SU-DHL-6 (cell line): ENCODE measurements at regions not wholly inside any gene's neighbourhood (a gene's known extent, or its start where the extent isn't known, plus 50 kb on each side); places are given as distances from the start of the nearest gene placed in this dataset.

Experiments used
- EZH2phosphoT487 ChIP-seq: fragments of 200-600 bp; sonication (generic), shearing (Covaris generic); conservative IDR thresholded peaks from 2 replicates; pipeline ENCODE4 v1.6.1; 2018; ENCODE audit warnings: mild to moderate bottlenecking, antibody characterized with exemption, low read length, moderate library complexity, mixed read lengths
- TF ChIP-seq, protein P1 (sequence below): fragments of 200-600 bp; sonication (generic); IDR thresholded peaks from one replicate; pipeline ENCODE4 v1.5.1; 2017; ENCODE audit warnings: antibody characterized with exemption, mild to moderate bottlenecking, low read length, moderate library complexity; ENCODE audit not compliant: insufficient read depth, poor library complexity, severe bottlenecking

DNA sequence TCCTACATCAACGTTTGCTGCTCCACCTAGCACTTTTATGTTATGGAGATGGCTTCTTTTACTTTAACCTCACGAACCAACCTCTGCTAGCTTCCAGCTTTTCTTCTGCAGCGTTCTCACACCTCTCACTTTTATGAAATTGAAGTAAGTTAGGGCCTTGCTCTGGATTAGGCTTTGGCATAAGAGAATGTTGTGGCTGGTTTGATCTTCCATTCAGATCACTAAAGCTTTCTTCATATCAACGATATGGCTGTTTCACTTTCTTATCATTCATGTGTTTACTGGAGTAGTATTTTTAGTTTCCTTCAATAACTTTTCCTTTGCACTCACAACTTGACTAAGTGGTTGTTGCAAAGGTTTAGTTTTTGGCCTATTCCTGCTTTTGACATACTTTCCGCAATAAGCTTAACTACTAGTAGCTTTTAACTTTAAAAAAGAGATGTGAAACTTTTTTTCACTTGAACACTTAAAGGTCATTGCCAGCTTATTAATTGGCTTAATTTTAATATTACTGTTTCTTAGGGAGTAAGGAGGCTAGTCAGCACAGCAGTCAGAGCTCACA lies 60.0 kb upstream of the SPRY2 start:
- TF ChIP-seq, protein P1, sequence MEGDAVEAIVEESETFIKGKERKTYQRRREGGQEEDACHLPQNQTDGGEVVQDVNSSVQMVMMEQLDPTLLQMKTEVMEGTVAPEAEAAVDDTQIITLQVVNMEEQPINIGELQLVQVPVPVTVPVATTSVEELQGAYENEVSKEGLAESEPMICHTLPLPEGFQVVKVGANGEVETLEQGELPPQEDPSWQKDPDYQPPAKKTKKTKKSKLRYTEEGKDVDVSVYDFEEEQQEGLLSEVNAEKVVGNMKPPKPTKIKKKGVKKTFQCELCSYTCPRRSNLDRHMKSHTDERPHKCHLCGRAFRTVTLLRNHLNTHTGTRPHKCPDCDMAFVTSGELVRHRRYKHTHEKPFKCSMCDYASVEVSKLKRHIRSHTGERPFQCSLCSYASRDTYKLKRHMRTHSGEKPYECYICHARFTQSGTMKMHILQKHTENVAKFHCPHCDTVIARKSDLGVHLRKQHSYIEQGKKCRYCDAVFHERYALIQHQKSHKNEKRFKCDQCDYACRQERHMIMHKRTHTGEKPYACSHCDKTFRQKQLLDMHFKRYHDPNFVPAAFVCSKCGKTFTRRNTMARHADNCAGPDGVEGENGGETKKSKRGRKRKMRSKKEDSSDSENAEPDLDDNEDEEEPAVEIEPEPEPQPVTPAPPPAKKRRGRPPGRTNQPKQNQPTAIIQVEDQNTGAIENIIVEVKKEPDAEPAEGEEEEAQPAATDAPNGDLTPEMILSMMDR: no peak
- TF ChIP-seq EZH2phosphoT487: no peak
